EH (cell line): ENCODE measurements at regions not wholly inside any gene's neighbourhood (a gene's known extent, or its start where the extent isn't known, plus 50 kb on each side); places are given as distances from the start of the nearest gene placed in this dataset.
A peak's percentile ranks its signal among the peaks of the same experiment; 100 is the strongest.

Experiments
- DNase-seq: peaks from one replicate; pipeline ENCODE4 v3.0.0-alpha.2; 2015; ENCODE audit warnings: low read depth

DNA sequence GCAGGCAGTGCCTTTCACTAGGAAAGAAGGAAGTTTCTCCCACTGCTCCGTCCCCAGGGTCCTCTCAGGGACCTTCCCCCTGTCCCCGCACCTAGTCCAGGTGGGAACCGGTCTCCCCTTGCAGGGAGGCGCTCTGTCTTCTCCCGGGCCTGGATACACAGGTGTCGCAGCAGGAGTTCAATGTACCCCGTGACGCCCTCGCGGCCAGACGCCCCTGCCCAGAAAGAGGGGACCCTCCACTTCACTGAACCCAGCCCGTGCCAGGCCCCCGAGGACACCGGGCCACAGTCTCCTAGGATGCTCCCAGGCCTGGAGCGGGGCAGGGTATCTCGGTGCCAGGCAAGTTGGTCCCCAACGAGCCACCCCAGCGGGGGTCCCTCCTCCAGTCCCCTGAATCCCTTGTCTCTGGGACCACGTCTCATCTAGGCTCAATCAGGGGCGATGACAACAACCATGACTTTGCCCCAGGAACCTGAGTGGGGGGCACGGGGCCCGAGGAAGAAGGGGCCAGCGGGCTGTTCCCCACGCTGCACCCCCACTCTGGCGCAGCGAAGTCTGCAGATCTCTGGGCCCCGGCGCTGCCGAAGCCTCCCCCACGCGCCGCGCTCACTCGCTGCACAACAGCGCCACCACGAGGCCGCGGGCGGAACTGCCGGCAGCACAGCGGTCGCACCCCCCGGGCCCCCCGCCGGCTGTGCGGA lies 103.0 kb downstream of the EDN3 start:
- DNase-seq: peak; percentile 9

DNA sequence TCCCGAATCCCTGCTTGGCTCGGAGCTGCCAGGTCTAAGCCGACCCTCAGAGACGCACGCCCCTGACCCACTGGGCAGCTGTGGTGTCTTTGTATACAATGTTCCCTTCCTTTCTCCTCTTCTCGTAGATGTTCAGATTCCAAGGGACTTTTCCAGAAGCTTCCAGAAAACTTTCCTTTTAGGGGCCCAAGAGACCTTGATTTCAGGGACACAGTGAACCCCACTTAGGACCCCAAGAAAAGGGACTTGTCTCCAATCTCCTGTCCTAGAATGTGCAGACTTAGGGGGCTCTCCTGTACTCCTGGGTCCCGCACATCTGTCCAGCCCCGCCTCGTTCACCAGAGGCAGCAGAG lies 103.5 kb downstream of the EDN3 start:
- DNase-seq: no peak

DNA sequence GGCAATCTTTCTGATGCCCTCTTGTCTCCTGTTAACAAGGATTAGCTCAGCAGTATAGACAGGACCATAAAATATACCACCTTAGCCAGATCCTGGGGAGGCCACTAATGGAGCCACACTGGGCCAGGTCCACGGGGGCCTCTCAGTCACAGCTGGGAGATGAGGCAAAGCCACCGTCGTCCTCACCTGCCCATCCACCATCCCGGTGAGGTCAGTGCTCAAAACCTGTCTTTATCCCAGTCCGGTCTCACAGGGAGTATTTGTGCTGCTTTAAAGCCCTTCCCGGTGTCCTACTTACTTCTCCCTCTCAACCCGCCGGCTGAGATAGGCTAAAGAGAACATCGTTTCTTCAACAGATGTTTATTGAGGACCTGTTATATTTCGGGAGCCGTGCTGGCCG lies 104.3 kb downstream of the EDN3 start:
- no peak for DNase-seq

DNA sequence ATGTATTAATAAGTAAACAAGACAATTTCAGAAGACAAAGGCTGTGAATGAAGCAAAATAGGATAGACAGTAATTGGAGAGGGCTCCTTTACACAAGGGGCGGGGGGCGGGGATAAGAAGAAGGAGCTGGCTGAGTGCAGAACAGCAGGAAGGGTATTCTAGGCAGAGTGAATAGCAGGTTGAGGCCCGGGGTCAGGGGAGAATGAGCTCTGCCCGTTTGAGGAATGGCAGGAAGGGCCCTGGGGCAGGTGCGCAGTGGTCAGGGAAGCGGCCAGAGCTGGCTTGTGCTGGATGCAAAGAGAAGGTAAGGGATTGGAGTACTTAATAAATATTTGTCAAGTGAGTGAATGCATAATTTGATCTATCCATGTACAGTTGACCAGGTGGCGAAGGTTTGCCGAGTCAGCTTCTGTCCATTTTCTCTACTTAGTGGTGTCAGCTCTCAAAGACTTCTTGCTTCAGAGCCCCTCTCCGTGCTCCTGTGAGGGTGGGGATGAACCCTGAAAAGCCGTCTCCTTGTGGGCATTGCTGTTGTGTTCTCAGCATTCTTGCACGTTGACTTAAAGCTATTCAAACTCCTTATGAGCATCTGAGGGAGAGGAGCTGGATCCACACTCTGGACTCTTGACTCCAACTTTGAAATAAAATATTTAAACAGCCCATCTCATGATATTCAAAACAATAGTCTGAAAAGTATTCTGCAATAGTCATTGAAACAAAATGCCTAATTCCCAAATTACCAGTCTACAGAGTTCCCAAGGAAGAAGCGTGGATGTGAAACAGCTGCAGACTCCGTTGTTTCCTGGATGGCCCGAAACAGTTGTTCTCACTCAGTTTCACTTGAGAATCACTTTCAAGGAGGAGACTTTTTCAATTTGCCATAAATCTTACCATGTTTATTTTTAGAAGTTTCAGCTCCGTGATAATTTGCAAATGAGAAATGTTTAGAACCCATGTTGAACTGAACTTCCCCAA lies 105.1 kb downstream of the EDN3 start:
- no peak for DNase-seq

DNA sequence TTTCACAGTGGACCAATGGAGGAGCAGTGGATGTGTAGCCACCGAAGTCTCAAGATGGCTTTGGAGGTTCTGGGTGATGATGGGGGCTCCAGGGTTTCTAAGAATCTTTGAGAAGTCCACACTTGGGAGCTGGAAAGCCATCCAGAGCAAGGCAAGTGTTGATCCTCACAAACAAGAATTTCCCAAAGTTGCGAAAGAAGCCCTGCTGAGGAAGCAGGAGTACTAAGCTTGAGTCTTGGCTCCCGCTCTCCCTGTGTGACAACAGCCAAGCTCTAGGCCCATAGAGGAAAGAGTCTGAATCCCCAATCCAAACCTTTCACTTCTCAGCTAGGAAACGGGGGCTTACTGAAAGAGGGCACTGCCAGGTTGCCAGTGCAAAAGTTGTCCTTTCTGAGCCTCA lies 106.0 kb downstream of the EDN3 start:
- DNase-seq: no peak

DNA sequence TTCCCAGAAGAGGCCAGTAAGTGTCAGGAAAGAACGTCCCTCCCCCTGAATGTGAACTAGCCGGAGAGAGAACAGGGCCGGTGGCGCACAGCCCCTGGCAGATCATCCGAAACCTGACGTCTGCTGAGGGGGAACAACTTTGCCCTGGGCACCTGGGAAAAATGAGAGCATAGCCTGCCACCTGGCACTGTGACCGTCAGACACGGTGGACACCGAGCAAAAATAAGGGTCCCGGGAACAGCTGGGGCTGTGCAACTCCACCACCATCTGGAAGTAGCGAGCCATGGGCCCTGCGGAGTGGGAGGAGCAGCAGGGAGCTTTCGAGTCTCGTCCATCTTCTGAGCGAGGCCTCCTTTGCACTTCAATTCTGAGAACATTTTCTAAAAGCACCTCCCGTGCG lies 110.8 kb downstream of the EDN3 start:
- DNase-seq: no peak

DNA sequence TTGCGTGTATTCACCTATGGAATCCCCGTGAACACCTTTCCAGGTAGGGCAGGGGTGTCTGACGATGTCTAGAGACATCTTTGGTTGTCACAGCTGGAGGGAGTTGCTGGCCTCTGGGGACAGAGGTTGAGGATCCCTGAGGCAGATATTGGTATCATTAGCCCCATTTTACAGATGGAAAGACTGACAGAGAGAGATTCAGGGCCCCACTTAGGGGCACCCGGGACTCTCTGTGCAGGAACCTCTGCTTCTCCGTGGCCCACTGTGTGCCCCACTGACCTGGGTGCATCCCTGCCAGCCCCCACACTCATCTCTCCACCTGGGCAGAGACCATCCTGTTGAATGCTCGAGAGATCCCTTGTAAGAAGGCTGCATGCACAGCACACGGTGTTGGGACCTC lies 111.2 kb downstream of the EDN3 start:
- no peak for DNase-seq

DNA sequence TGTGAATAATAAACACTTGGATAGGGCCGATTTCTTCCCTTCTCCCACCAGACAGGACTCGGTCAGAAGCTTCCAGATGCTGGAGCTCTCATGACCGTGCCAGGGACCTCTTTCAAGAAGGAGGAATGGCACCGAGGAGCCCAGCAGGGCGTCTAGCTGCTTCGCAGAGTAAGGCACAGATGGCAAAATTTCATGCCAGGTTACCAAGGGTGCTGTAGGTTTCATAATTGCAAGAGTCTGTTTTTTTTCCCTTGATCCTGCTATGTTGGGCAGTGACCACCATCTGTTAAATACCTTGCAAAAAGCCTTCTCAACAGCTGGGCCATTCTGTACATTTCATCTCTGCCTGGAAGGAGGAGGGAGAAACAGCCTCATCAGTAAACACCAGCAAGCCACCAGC lies 111.8 kb downstream of the EDN3 start:
- no peak for DNase-seq

DNA sequence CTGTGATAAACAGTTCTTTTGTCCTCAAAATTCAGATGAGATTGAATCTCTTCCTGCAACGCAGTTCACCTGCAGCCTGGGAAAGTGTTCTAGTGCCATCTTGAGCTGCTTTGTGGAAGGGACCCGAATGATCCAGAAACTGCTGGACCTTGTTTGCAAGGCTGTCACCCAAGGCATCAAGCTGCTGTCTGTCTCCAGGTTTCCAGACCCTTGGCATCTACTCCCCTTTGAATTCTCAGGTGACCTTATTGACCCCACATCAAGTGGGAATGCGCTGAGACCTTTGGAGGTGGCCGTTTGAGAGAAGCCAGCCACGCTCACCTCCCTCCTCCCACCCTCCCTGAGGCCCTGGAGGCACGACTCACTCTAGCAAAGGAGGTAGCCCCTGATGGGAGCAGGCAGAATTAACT lies 112.5 kb downstream of the EDN3 start:
- no peak for DNase-seq

DNA sequence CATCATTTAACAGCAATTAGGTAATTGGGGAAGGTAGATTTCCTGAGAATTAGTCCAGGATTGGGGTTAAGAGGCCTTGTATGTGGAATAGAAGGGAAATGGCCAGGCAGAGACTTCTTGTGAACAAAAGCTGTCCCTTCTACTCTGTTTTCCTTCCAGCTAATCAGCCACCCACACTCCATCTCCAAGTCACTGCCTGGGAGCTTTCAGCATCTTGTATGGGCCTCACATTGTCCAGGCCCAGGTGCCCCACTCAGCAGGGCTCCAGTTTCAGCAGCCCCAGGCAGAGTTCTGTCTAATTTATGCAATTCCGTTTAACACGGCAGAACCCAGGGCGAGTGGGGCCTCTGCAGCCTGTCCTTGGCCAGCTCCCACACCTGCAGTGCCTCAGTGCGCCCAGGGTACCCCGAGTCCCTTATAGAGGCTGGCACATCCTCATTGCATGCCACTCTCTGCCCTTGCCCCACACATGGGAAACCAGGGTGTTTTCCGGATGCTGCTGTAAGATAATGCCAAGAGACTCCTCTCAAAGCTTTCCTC lies 113.0 kb downstream of the EDN3 start:
- DNase-seq: no peak

DNA sequence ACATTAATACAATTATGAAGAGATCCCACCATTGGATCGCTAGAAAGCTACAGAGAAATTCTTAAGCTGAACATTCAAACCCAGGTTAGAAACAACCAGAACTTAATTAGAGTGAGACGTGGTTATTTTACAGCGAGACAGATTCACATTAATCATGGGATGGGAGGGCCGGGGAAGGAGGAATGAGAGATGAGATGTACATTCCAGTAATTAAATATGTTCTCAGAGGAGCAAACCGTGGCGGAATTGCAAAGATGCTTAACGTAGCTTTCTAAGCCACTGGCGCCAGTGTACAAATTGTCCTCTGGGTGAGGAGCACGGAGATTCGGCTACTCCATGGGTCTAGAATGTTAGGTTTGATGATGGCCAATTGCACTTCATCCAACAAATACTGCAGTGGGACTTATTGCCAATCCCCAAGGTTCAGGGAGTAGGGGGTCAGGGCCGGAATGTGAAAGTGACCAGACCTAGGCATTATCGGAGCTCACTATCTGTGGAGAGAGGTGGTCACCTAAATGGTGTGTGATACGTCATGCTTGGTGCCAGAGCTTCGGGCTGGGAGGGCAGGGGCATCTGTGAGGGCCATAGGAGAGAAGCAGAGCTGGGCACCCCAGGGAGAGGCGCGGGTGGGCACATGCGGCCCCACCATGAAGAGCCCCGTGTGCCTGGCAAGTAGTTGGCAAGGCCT lies 114.7 kb downstream of the EDN3 start:
- DNase-seq: no peak

DNA sequence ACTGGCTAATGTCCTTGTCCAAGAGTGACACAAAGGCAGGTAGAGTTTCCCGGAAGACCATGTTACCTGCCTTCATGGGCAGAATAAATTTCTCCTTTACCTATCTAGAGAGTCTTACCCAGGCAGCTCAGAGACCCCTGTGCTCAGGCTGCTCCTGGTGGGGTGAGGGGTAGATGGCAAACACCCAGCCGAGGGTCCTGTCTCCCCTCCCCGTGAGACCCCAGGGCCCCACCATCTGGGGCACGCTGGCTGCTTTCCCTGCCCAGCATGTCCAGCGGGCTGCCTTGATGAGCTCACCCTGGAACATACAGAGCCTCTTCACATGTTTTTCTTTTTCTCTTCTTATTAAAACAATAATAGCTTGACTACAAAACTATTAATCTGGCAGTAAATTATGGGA lies 116.5 kb downstream of the EDN3 start:
- DNase-seq: no peak

DNA sequence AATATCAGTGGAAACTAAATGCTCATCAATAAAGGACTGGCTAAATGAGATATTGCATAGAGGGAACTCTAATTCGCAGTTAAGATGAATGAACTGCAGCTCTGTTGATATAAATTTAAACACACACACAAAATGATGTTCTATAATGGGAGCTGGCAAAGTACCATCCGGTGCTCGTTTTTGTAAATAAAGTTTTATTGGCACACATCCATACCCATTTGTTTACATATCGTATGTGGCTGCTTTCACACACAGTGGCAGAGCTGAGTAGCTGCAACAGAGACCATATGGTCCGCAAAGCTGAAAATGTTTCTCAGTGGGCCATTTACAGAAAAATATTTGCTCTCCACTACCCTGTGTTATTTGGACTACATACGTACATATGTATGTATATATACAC lies 120.7 kb downstream of the EDN3 start:
- DNase-seq: no peak

DNA sequence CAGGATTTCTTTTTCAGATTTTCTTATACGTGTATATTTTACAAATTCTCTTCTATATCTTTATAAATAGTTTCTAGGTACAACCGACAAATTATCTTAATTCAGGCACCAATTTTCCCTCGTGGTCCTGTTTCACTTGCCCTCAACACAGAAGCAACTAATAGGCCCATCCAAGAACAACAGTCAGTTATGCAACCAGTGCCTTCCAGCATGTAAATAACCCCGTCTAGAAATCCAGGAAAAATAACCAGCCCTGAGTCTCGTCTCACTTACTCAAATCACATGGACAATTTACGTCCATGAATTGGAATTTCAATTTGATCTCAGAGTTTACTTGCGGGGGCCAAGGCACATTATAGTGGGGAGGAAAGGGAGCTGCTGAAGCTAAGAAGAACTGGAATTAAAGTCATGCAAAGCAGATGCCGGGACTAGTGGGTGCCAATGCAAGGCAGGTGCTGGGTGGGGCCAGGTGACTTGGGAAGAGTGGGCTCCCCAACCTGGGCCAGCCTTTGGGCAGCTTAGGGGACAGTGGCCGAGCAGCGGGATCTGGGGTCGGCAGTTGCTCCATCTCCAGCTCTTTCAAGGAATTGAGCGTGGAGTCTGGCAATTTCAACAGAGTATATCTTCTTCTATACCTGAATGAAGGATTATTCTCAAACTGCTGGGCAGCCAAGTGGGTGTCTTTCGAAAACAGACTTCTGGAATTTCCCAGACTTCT lies 121.7 kb downstream of the EDN3 start:
- DNase-seq: no peak

DNA sequence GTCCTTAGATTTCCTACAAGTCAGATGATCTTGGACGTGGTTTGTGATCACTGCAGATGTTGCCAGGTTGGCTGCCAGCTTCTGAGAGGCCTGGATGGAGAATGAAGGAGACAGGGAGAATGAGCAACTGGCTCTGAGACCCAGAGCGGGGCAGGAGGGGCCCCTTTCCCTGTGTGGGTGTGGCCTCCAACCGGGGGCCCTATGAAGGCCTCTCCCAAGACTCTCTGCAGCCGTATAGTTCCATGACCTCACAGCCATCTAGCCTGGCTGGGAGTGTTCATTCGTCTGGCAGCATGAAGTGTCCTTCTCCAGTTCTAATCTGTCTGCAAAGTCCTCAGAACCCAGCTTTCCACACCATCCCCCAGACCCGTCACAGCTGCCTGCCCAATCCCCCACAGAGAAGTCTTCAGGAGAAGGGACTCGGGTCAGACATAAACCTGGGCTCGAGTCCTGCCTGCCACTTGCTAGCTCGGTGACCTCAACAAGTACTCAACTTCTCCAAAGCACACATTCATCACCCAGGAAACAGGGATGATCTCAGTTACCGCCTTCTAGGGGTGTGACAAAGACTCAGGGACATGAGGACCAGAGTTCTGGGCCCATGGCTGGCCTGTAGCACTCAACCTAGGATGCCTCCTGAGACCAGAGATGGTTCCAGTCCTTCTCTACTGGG lies 122.6 kb downstream of the EDN3 start:
- DNase-seq: no peak

DNA sequence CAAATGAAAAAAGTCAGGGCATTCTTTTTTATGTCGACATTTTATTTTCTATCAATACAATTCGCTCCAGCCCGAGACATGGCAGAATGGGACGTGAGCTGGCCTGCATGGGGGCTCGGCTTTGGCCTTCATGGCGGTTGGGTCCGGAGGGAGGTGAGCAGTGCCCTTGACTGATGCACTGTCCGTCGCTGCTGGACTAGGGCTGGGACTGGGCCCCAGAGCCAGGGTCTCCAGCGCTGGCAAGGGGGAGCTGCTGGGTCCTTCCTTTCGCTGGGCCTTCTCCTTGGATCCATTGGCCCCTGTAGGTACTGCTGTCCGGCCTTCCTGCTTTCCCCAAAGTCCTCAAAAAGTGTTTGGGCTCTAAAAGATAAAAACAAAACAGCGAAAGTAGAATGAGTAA lies 124.6 kb downstream of the EDN3 start:
- DNase-seq: no peak

DNA sequence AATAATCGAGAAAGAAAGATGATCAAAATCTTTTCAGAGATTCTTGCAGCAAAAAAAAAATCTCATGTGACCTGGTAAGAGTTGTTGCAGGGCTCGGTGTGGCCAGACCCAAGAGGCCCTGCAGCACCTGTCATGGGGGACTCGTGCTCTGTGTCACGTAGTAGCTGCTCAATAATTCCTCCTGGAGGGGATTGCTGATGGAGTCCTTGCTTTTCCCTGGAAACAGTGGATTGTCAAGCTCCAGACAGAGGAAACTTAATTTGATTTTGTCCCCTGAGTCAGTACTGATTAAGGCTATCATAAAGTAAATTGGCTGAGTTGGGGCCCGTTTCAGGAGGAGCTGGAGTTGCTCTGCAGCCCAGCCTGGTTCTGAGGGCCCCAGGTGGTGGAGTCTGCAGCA lies 125.2 kb downstream of the EDN3 start:
- DNase-seq: no peak

DNA sequence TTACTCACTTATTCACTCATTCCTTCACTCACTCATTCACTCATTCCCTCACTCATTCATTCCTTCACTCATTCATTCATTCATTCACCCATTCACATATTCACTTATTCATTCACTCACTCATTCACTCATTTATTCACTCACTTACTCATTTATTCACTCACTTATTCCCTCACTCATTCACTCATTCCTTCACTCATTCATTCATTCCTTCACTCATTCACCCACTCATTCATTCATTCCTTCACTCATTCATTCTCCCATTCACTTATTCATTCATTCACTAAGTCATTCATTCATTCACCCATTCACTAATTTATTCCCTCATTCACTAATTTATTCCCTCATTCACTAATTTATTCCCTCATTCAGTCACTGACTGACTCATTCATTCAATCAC lies 127.6 kb downstream of the EDN3 start:
- no peak for DNase-seq

DNA sequence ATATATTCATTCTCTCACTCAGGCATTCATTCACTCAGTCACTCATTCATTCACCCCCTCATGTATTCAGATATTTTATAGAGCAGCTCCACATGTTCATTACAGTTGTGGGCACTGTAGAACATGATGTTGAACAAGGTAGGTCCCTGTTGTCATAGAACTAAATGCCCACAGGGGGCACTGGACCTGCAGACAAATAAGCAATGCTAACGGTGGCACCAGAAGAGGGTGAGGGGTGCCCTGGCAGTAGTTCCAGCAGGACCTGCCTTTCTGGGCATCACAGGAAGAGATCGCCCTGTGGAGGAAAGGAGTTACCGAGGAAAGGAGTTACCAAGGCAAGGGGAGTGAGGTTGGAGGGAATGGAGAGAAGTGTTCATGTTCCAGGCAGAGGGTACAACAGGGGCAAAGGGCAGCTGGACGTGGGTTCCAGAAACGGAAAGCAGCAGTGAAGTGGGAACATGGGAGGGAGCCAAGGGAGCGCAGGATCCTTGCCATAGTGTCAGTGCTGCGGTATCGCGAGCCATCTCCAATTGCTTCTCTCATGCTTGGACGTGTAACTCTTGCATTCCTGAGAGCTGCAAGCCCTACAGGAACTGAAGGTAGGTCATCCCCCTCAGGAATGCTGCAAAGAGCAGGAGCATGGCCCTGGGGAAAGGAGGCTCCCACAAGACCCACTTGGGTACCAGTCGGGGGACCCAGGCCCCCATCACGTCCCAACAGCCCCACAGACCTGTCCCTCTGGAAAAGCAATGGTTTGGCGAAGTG lies 128.2 kb downstream of the EDN3 start:
- DNase-seq: no peak

DNA sequence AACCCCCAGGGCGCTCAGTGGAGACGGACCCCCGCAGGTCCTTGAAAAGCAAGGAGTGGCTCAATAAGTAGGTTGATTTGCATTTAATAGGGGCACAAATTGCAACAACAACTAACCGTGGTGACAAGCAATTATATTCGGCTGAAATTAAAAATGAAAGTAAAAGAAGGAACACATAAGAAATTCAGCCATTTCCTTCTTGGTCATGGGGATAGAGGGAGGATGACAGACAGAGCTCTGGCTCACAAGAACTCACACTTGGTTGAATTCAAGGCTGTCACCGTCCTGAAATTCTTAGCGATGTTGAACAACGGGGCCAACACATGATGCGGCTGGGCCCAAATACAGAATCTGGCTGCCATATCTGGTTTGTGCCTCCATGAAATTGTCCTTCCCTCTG lies 129.0 kb downstream of the EDN3 start:
- DNase-seq: no peak

DNA sequence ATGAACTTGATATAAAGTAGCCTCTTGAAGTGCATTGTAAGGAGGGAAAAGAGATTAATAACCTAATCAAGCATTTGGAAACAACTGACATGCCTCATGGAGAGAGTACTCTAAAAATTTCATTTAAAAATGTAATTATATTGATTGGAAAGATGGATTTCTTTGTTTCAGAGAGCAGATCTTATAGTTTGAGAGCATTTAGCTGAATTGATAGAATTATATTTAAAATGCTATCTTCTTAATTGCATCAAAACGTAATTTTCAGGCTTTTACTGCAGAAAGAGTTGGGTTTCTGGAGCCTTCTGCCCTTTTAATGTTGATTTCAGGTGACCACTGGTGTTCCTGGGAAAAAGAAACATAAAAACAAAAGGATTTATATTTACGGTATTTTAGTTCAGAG lies 130.6 kb downstream of the EDN3 start:
- no peak for DNase-seq
